ENCODE measurements at regions not wholly inside any gene's neighbourhood (a gene's known extent, or its start where the extent isn't known, plus 50 kb on each side); places are given as distances from the start of the nearest gene placed in this dataset.

DNA sequence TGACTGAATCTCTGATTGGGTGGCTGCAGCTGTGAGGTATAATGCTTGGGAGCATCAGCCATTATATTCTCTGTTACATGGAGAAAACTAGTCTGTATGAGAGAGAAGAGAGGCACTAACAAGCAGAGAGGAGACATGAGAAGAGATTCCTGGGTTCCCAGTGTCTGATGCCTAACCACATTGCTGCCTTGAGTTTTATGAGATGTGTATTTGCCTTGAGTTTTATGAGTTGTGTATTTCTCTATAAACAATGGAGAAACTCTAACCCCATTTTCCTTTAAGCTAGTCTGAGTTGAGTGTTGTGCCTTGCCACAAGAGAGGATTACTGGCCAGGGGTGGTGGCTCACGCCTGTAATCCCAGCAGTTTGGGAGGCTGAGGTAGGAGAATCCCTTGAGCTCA is 208.1 kb downstream of the BCOR start:
- Histone ChIP-seq H3K27ac (ENCODE audit: insufficient read length, low read depth, low read length) (no peak overlapping the region), H3T11ph (ENCODE audit: low read length) (no peak overlapping the region), H3K9ac (ENCODE audit: extremely low read depth, insufficient read length, low read length) (no peak overlapping the region), H3K79me2 (ENCODE audit: insufficient read depth, low read length) (no peaks in the 10 kb centered on the region), H4K91ac (ENCODE audit: insufficient read length, low read depth, low read length) (no peak overlapping the region), H2BK120ac (ENCODE audit: low read depth, low read length, poor library complexity, severe bottlenecking) (no peak overlapping the region), H3K27me3 (ENCODE audit: insufficient read depth, low read length) (no peaks in the 10 kb centered on the region), H3K14ac (ENCODE audit: insufficient read depth, low read length) (no peak overlapping the region), H2AFZ (ENCODE audit: low read length) (no peak overlapping the region), H3K4ac (ENCODE audit: low read depth, low read length) (no peak overlapping the region), H3K4me1 (ENCODE audit: insufficient read depth, low read length) (no peaks in the 10 kb centered on the region; the same call in 1 of the 2 replicates), H3K79me1 (ENCODE audit: insufficient read depth, low read depth, low read length, poor library complexity, severe bottlenecking) (no peaks in the 10 kb centered on the region), H4K20me1 (ENCODE audit: control insufficient read depth, insufficient read depth, insufficient read length) (no peaks in the 10 kb centered on the region), H4K8ac (replicated peaks; ENCODE audit: insufficient read length, low read depth, low read length) (no peak overlapping the region), H3K9me3 (ENCODE audit: control insufficient read depth, low read depth, low read length) (no peaks in the 10 kb centered on the region), H3K18ac (ENCODE audit: insufficient read length, low read depth, low read length) (no peak overlapping the region), H3K23ac (ENCODE audit: insufficient read length, low read depth, low read length) (no peak overlapping the region), H2BK15ac (ENCODE audit: low read depth, low read length) (no peak overlapping the region), H2BK20ac (ENCODE audit: low read depth, low read length, poor library complexity, severe bottlenecking) (no peak overlapping the region), H3K4me2 (ENCODE audit: insufficient read depth, insufficient read length, low read length) (no peak overlapping the region), H2BK12ac (ENCODE audit: insufficient read length, low read depth, low read length) (no peak overlapping the region), H4K5ac (ENCODE audit: insufficient read length, low read depth, low read length) (no peak overlapping the region), H3K23me2 (ENCODE audit: insufficient read length, low read depth, low read length, poor library complexity, severe bottlenecking) (no peaks in the 10 kb centered on the region), H2AK5ac (ENCODE audit: insufficient read length, low read length) (no peak overlapping the region), H3K56ac (ENCODE audit: insufficient read length, low read depth, low read length) (no peak overlapping the region), H2BK5ac (ENCODE audit: insufficient read length, low read length) (no peak overlapping the region)
- Mint-ChIP-seq H3K4me3 (no peak overlapping the region), H3K27me3 (ENCODE audit: low read depth) (peaks cover 3% of the 10 kb centered on the region), H3K36me3 (ENCODE audit: insufficient read depth in 1 of 3, low read depth in 3 of 3) (peaks cover 0 to 7% (median 5%) of the 10 kb centered on the region in 3 experiments; a peak in 3 of 7 replicates), H3K27ac (no peak overlapping the region), H3K4me1 (peaks cover 6 to 15% of the 10 kb centered on the region in 2 experiments; a peak in 3 of 4 replicates), H3K9me3 (peaks cover 56 to 71% of the 10 kb centered on the region in 2 experiments)
- no CpG with 5 or more reads among the region's 1 CpG for WGBS (ENCODE audit: extremely low coverage, insufficient read length, low lambda C conversion rate)
- TF ChIP-seq, protein P1, sequence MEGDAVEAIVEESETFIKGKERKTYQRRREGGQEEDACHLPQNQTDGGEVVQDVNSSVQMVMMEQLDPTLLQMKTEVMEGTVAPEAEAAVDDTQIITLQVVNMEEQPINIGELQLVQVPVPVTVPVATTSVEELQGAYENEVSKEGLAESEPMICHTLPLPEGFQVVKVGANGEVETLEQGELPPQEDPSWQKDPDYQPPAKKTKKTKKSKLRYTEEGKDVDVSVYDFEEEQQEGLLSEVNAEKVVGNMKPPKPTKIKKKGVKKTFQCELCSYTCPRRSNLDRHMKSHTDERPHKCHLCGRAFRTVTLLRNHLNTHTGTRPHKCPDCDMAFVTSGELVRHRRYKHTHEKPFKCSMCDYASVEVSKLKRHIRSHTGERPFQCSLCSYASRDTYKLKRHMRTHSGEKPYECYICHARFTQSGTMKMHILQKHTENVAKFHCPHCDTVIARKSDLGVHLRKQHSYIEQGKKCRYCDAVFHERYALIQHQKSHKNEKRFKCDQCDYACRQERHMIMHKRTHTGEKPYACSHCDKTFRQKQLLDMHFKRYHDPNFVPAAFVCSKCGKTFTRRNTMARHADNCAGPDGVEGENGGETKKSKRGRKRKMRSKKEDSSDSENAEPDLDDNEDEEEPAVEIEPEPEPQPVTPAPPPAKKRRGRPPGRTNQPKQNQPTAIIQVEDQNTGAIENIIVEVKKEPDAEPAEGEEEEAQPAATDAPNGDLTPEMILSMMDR (conservative IDR thresholded peaks at IDR 0.05) = no peak
- DNase-seq = no peak

Data from H9 (cell line).